ENCODE measurements at regions not wholly inside any gene's neighbourhood (a gene's known extent, or its start where the extent isn't known, plus 50 kb on each side); places are given as distances from the start of the nearest gene placed in this dataset.
"Not testable (repeated sequence)": the region's sequence is repeated elsewhere in the genome, so short reads cannot be mapped to it uniquely, and the experiment has no call there.

- no peak for DNase-seq (ENCODE audit: low read depth)
- H3K4me3 ChIP-seq (ENCODE audit: low read depth, low read length): no peak overlapping the region
- no peak for TF ChIP-seq POLR2A (IDR thresholded peaks at IDR 0.05; ENCODE audit: extremely low read depth, insufficient read length)
- no peak for TF ChIP-seq MYC (IDR thresholded peaks at IDR 0.05; ENCODE audit: low read depth, low read length)
- TF ChIP-seq MAX (IDR thresholded peaks at IDR 0.05; ENCODE audit: low read depth, low read length): no peak
- TF ChIP-seq CTCF (IDR thresholded peaks at IDR 0.05; ENCODE audit: low read depth, low read length): no peak
Observed at GRCh38 chr17:5888811-5889210, 181.4 kb upstream of the WSCD1 start.

- H3K4me3 ChIP-seq (ENCODE audit: low read depth, low read length): no peak overlapping the region
- TF ChIP-seq MYC (IDR thresholded peaks at IDR 0.05; ENCODE audit: low read depth, low read length): no peak
- TF ChIP-seq MAX (IDR thresholded peaks at IDR 0.05; ENCODE audit: low read depth, low read length): no peak
- no peak for TF ChIP-seq CTCF (IDR thresholded peaks at IDR 0.05; ENCODE audit: low read depth, low read length)
- TF ChIP-seq POLR2A (IDR thresholded peaks at IDR 0.05; ENCODE audit: extremely low read depth, insufficient read length): no peak
Observed at GRCh38 chr17:5892921-5893675, 177.1 kb upstream of the WSCD1 start.

GRCh38 chr17:5893741-5894140, 176.4 kb upstream of the WSCD1 start:
- DNase-seq (ENCODE audit: low read depth): no peak
- H3K4me3 ChIP-seq (ENCODE audit: low read depth, low read length): no peak overlapping the region
- TF ChIP-seq MYC (IDR thresholded peaks at IDR 0.05; ENCODE audit: low read depth, low read length) (no peak), MAX (IDR thresholded peaks at IDR 0.05; ENCODE audit: low read depth, low read length) (no peak)

More at GRCh38 chr17:5892921-5893675, 177.1 kb upstream of the WSCD1 start:
- DNase-seq (ENCODE audit: low read depth): no peak

GRCh38 chr17:5895276-5895675, 174.9 kb upstream of the WSCD1 start:
- no peak for TF ChIP-seq MYC (IDR thresholded peaks at IDR 0.05; ENCODE audit: low read depth, low read length)
- TF ChIP-seq POLR2A (IDR thresholded peaks at IDR 0.05; ENCODE audit: extremely low read depth, insufficient read length): no peak
- TF ChIP-seq MAX (IDR thresholded peaks at IDR 0.05; ENCODE audit: low read depth, low read length): no peak
- TF ChIP-seq CTCF (IDR thresholded peaks at IDR 0.05; ENCODE audit: low read depth, low read length): no peak
- DNase-seq (ENCODE audit: low read depth): no peak

GRCh38 chr17:5896215-5896614, 174.0 kb upstream of the WSCD1 start:
- DNase-seq (ENCODE audit: low read depth): no peak
- no peak overlapping the region for H3K4me3 ChIP-seq (ENCODE audit: low read depth, low read length)
- TF ChIP-seq CTCF (IDR thresholded peaks at IDR 0.05; ENCODE audit: low read depth, low read length) (no peak), MYC (IDR thresholded peaks at IDR 0.05; ENCODE audit: low read depth, low read length) (no peak), POLR2A (IDR thresholded peaks at IDR 0.05; ENCODE audit: extremely low read depth, insufficient read length) (no peak)

More at GRCh38 chr17:5895276-5895675, 174.9 kb upstream of the WSCD1 start:
- H3K4me3 ChIP-seq (ENCODE audit: low read depth, low read length): no peak overlapping the region

GRCh38 chr17:5897275-5897911, 172.8 kb upstream of the WSCD1 start:
- no peak for TF ChIP-seq MYC (IDR thresholded peaks at IDR 0.05; ENCODE audit: low read depth, low read length)
- TF ChIP-seq CTCF (IDR thresholded peaks at IDR 0.05; ENCODE audit: low read depth, low read length): no peak
- no peak for TF ChIP-seq MAX (IDR thresholded peaks at IDR 0.05; ENCODE audit: low read depth, low read length)
- TF ChIP-seq POLR2A (IDR thresholded peaks at IDR 0.05; ENCODE audit: extremely low read depth, insufficient read length): no peak
- no peak for DNase-seq (ENCODE audit: low read depth)
- no peak overlapping the region for H3K4me3 ChIP-seq (ENCODE audit: low read depth, low read length)

- DNase-seq (ENCODE audit: low read depth); H3K4me3 ChIP-seq (ENCODE audit: low read depth, low read length): not testable (repeated sequence)
Observed at GRCh38 chr17:5897981-5898380, 172.2 kb upstream of the WSCD1 start.

All from NB4 (cell line).